Peyer's patch (tissue), 4 donors: ENCODE measurements at regions not wholly inside any gene's neighbourhood (a gene's known extent, or its start where the extent isn't known, plus 50 kb on each side); places are given as distances from the start of the nearest gene placed in this dataset.

Source experiments
- CTCF ChIP-seq, 6 experiments: fragments of 450-650 bp in 4 of 6; fragments of 200-600 bp in 2 of 6; sonication (generic) in 1 of 6; IDR thresholded peaks; one replicate each; pipeline ENCODE4 v1.5.1; 2017 to 2019; ENCODE audit warnings: antibody characterized with exemption in 6 of 6, mild to moderate bottlenecking in 3 of 6, moderate library complexity in 1 of 6
- POLR2A ChIP-seq, 2 donors: fragments of 450-650 bp; IDR thresholded peaks; one replicate each; pipeline ENCODE4 v1.5.1; 2017; ENCODE audit warnings: antibody characterized with exemption in 2 of 2, mild to moderate bottlenecking in 2 of 2, moderate library complexity in 2 of 2

GRCh38 chr2:108129636-108130035 is 110.1 kb upstream of the SULT1C3 start:
- TF ChIP-seq CTCF (IDR thresholded peaks at IDR 0.05) (no peak), POLR2A (IDR thresholded peaks at IDR 0.05) (no peak)
